ENCODE measurements at regions not wholly inside any gene's neighbourhood (a gene's known extent, or its start where the extent isn't known, plus 50 kb on each side); places are given as distances from the start of the nearest gene placed in this dataset.
"Not testable (repeated sequence)": the region's sequence is repeated elsewhere in the genome, so short reads cannot be mapped to it uniquely, and the experiment has no call there.

- TF ChIP-seq REST (IDR thresholded peaks at IDR 0.05; ENCODE audit: insufficient replicate concordance, low read depth) (no peak), POLR2AphosphoS5 (IDR thresholded peaks at IDR 0.05; ENCODE audit: low read depth) (no peak), SPI1 (IDR thresholded peaks at IDR 0.05; ENCODE audit: borderline replicate concordance, low read depth) (no peak), GABPA (IDR thresholded peaks at IDR 0.05; ENCODE audit: low read depth) (no peak), CTCF (IDR thresholded peaks at IDR 0.05; ENCODE audit: insufficient read depth, low read length) (no peak)
- DNase-seq (ENCODE audit: low read depth in 1 of 2, low spot score in 1 of 2): no peak
- no peak overlapping the region for H3K27ac ChIP-seq (replicated peaks)
- no peak overlapping the region for H3K4me3 ChIP-seq (replicated peaks; ENCODE audit: insufficient read depth, low read length)
- no peaks in the 10 kb centered on the region for H3K27me3 ChIP-seq (ENCODE audit: insufficient read depth, poor library complexity, severe bottlenecking)
Observed at GRCh38 chr2:31762085-31762484, 181.3 kb upstream of the SRD5A2 start.

GRCh38 chr2:31757351-31757750 lies 176.6 kb upstream of the SRD5A2 start:
- not testable (repeated sequence) for H3K4me3 ChIP-seq (replicated peaks; ENCODE audit: insufficient read depth, low read length); H3K27ac ChIP-seq (replicated peaks); DNase-seq (ENCODE audit: low read depth in 1 of 2, low spot score in 1 of 2); H3K27me3 ChIP-seq (ENCODE audit: insufficient read depth, poor library complexity, severe bottlenecking)

GRCh38 chr2:31748746-31749145 lies 168.0 kb upstream of the SRD5A2 start:
- not testable (repeated sequence) for H3K27ac ChIP-seq (replicated peaks); DNase-seq (ENCODE audit: low read depth in 1 of 2, low spot score in 1 of 2); H3K4me3 ChIP-seq (replicated peaks; ENCODE audit: insufficient read depth, low read length); H3K27me3 ChIP-seq (ENCODE audit: insufficient read depth, poor library complexity, severe bottlenecking)

- Histone ChIP-seq H3K27me3 (ENCODE audit: insufficient read depth, poor library complexity, severe bottlenecking) (no peaks in the 10 kb centered on the region), H3K4me3 (replicated peaks; ENCODE audit: insufficient read depth, low read length) (no peak overlapping the region), H3K27ac (replicated peaks) (no peak overlapping the region)
- TF ChIP-seq POLR2AphosphoS5 (IDR thresholded peaks at IDR 0.05; ENCODE audit: low read depth): no peak
- no peak for TF ChIP-seq CTCF (IDR thresholded peaks at IDR 0.05; ENCODE audit: insufficient read depth, low read length)
- no peak for TF ChIP-seq SPI1 (IDR thresholded peaks at IDR 0.05; ENCODE audit: borderline replicate concordance, low read depth)
- TF ChIP-seq REST (IDR thresholded peaks at IDR 0.05; ENCODE audit: insufficient replicate concordance, low read depth): no peak
- no peak for TF ChIP-seq GABPA (IDR thresholded peaks at IDR 0.05; ENCODE audit: low read depth)
- DNase-seq (ENCODE audit: low read depth in 1 of 2, low spot score in 1 of 2): no peak
Observed at GRCh38 chr2:31748041-31748440, 167.3 kb upstream of the SRD5A2 start.

GRCh38 chr2:31739161-31739560 lies 158.4 kb upstream of the SRD5A2 start:
- DNase-seq (ENCODE audit: low read depth in 1 of 2, low spot score in 1 of 2): no peak
- Histone ChIP-seq H3K27me3 (ENCODE audit: insufficient read depth, poor library complexity, severe bottlenecking) (no peaks in the 10 kb centered on the region), H3K4me3 (replicated peaks; ENCODE audit: insufficient read depth, low read length) (no peak overlapping the region), H3K27ac (replicated peaks) (no peak overlapping the region)
- TF ChIP-seq CTCF (IDR thresholded peaks at IDR 0.05; ENCODE audit: insufficient read depth, low read length) (no peak), SPI1 (IDR thresholded peaks at IDR 0.05; ENCODE audit: borderline replicate concordance, low read depth) (no peak), REST (IDR thresholded peaks at IDR 0.05; ENCODE audit: insufficient replicate concordance, low read depth) (no peak), POLR2AphosphoS5 (IDR thresholded peaks at IDR 0.05; ENCODE audit: low read depth) (no peak), GABPA (IDR thresholded peaks at IDR 0.05; ENCODE audit: low read depth) (no peak)

Measured in HL-60 (cell line).